Keratinocyte (primary cell): ENCODE measurements at regions not wholly inside any gene's neighbourhood (a gene's known extent, or its start where the extent isn't known, plus 50 kb on each side); places are given as distances from the start of the nearest gene placed in this dataset.

Source experiments
- CTCF ChIP-seq, 3 experiments: IDR thresholded peaks in 1 of 3; conservative IDR thresholded peaks in 1 of 3; optimal IDR thresholded peaks in 1 of 3; 2 replicates in 2 of 3; 3 replicates in 1 of 3; pipeline versions ENCODE3 to v1.5.1; 2011; ENCODE audit warnings: low read length in 3 of 3, mild to moderate bottlenecking in 3 of 3, moderate library complexity in 2 of 3, control low read depth in 1 of 3, inconsistent platforms in 1 of 3; ENCODE audit not compliant: insufficient read depth in 2 of 3; ENCODE audit errors: extremely low read depth in 1 of 3
- EZH2 ChIP-seq: IDR thresholded peaks from one replicate; pipeline ENCODE4 v1.6.1; 2012; ENCODE audit warnings: inconsistent platforms, mild to moderate bottlenecking, low read length, moderate library complexity

- TF ChIP-seq CTCF (optimal IDR thresholded peaks at IDR 0.05 in 1 of 3, IDR thresholded peaks at IDR 0.05 in 1 of 3, conservative IDR thresholded peaks at IDR 0.05 in 1 of 3; ENCODE audit: extremely low read depth in 1 of 3, insufficient read depth in 2 of 3, low read length in 3 of 3) (no peak), EZH2 (no peak)
Observed at GRCh38 chr18:73232933-73233332, 365.1 kb upstream of the NETO1 start.
